ENCODE measurements at regions not wholly inside any gene's neighbourhood (a gene's known extent, or its start where the extent isn't known, plus 50 kb on each side); places are given as distances from the start of the nearest gene placed in this dataset.

DNA sequence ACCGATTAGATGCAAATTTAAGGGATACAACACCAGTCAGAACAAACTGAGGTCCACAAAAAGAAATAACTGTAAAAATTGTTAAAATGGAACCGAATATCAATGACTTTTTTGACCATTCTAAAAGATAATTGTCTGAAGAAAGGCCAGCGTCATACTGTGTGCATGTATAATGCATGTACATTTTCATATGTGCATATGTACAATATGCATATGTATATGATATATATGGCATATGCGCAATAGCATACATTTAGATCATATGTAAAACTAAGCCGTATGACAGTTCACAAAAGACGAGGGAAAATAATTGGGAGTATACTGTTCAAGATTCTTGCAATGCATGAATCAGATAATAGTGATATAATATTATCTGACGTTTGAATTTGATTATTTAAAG lies 475.8 kb upstream of the TMEM132C start:
- H3K9me3 ChIP-seq (ENCODE audit: control insufficient read depth in 2 of 3, insufficient read depth in 1 of 3, low read length in 3 of 3) = no peaks in the 10 kb centered on the region
- no peaks in the 10 kb centered on the region for H3K36me3 ChIP-seq (ENCODE audit: control insufficient read depth in 2 of 3, insufficient read depth in 3 of 3, low read length in 3 of 3)
- H3K4me1 ChIP-seq (ENCODE audit: control insufficient read depth in 2 of 3, insufficient read depth in 2 of 3, low read depth in 1 of 3, low read length in 3 of 3) = no peaks in the 10 kb centered on the region
- H3K4me3 ChIP-seq (ENCODE audit: low read length in 3 of 3) = no peak overlapping the region
- no peak for FAIRE-seq
- H3K27ac ChIP-seq (ENCODE audit: low read depth in 2 of 2, low read length in 2 of 2) = no peak overlapping the region
- no peak overlapping the region for H3K9ac ChIP-seq (ENCODE audit: low read length in 3 of 3)
- TF ChIP-seq, protein P1, sequence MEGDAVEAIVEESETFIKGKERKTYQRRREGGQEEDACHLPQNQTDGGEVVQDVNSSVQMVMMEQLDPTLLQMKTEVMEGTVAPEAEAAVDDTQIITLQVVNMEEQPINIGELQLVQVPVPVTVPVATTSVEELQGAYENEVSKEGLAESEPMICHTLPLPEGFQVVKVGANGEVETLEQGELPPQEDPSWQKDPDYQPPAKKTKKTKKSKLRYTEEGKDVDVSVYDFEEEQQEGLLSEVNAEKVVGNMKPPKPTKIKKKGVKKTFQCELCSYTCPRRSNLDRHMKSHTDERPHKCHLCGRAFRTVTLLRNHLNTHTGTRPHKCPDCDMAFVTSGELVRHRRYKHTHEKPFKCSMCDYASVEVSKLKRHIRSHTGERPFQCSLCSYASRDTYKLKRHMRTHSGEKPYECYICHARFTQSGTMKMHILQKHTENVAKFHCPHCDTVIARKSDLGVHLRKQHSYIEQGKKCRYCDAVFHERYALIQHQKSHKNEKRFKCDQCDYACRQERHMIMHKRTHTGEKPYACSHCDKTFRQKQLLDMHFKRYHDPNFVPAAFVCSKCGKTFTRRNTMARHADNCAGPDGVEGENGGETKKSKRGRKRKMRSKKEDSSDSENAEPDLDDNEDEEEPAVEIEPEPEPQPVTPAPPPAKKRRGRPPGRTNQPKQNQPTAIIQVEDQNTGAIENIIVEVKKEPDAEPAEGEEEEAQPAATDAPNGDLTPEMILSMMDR (IDR thresholded peaks at IDR 0.05; ENCODE audit: borderline replicate concordance, extremely low read depth, insufficient read depth) = no peak
- intact Hi-C loops (cut with DNase I) = no loop called here
- H3K27me3 ChIP-seq (ENCODE audit: control insufficient read depth, insufficient read depth, low read length) = no peaks in the 10 kb centered on the region
- DNase-seq = no peak

DNA sequence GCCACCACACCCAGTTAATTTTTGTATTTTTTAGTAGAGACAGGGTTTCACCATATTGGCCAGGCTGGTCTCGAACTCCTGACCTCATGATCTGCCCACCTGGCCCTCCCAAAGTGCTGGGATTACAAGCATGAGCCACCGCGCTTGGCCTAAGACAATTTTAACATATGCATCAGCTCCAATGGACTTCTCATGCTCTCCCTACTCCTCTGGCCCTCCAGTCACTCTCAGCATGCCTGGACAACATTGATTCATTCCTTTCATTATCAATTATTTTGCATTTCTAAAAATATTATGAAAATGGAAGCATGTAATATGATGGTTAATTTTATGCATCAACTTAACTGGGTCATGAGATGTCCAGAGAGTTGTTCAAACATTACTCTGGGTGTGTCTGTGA lies 469.1 kb upstream of the TMEM132C start:
- Histone ChIP-seq H3K9me3 (ENCODE audit: control insufficient read depth in 2 of 3, insufficient read depth in 1 of 3, low read length in 3 of 3) (no peaks in the 10 kb centered on the region), H3K9ac (ENCODE audit: low read length in 3 of 3) (no peak overlapping the region), H3K4me3 (ENCODE audit: low read length in 3 of 3) (no peak overlapping the region), H3K27ac (ENCODE audit: low read depth in 2 of 2, low read length in 2 of 2) (no peak overlapping the region), H3K27me3 (ENCODE audit: control insufficient read depth, insufficient read depth, low read length) (no peaks in the 10 kb centered on the region), H3K36me3 (ENCODE audit: control insufficient read depth in 2 of 3, insufficient read depth in 3 of 3, low read length in 3 of 3) (no peaks in the 10 kb centered on the region), H3K4me1 (ENCODE audit: control insufficient read depth in 2 of 3, insufficient read depth in 2 of 3, low read depth in 1 of 3, low read length in 3 of 3) (no peaks in the 10 kb centered on the region)
- no peak for FAIRE-seq
- intact Hi-C loops (cut with DNase I) = no loop called here
- no peak for DNase-seq
- TF ChIP-seq, protein P1 (IDR thresholded peaks at IDR 0.05; ENCODE audit: borderline replicate concordance, extremely low read depth, insufficient read depth) = no peak

DNA sequence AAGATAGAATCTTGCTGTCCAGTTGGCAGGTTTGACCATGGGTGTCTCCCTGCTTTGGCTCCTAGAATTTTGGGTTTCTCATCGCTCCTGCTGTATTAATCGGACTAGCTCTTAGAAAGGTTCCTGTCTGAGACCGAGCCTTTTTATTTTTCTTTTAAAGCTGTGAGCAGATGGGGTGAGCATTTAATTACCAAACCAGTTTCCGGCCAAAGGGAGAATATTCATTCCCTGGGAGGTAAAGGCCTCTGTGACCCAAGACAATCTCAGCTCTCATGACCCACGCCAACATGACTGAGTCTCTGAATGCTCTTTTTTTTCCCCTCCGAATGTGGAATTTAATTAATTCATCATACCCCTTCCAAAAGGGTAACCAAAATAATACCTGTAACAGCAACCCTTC lies 464.7 kb upstream of the TMEM132C start:
- no peak for FAIRE-seq
- no peaks in the 10 kb centered on the region for H3K9me3 ChIP-seq (ENCODE audit: control insufficient read depth in 2 of 3, insufficient read depth in 1 of 3, low read length in 3 of 3)
- intact Hi-C loops (cut with DNase I) = no loop called here
- no peak overlapping the region for H3K27ac ChIP-seq (ENCODE audit: low read depth in 2 of 2, low read length in 2 of 2)
- no peaks in the 10 kb centered on the region for H3K27me3 ChIP-seq (ENCODE audit: control insufficient read depth, insufficient read depth, low read length)
- TF ChIP-seq, protein P1 (IDR thresholded peaks at IDR 0.05; ENCODE audit: borderline replicate concordance, extremely low read depth, insufficient read depth) = no peak
- DNase-seq = no peak
- no peak overlapping the region for H3K9ac ChIP-seq (ENCODE audit: low read length in 3 of 3)
- H3K36me3 ChIP-seq (ENCODE audit: control insufficient read depth in 2 of 3, insufficient read depth in 3 of 3, low read length in 3 of 3) = no peaks in the 10 kb centered on the region
- no peak overlapping the region for H3K4me3 ChIP-seq (ENCODE audit: low read length in 3 of 3)
- no peaks in the 10 kb centered on the region for H3K4me1 ChIP-seq (ENCODE audit: control insufficient read depth in 2 of 3, insufficient read depth in 2 of 3, low read depth in 1 of 3, low read length in 3 of 3)

DNA sequence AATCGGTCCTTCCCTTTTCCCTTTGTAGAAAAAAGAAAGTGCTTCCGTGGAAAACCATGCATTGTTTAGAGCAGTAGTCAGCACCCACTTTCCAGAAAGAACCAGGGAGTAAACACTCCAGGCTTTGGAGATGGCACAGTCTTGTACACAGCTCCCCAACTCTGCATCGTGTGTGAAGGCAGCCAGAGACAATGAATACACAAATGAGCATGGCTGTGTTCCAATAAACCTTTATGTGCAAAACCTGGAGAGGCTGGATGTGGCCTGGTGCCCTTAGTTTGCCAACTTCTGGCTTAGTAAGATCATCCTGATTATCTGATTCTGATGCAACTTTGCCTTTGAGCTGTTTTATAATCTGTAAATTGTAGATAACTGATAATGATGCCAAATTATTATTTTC lies 463.4 kb upstream of the TMEM132C start:
- intact Hi-C loops (cut with DNase I) = no loop called here
- Histone ChIP-seq H3K27me3 (ENCODE audit: control insufficient read depth, insufficient read depth, low read length) (no peaks in the 10 kb centered on the region), H3K27ac (ENCODE audit: low read depth in 2 of 2, low read length in 2 of 2) (no peak overlapping the region), H3K4me3 (ENCODE audit: low read length in 3 of 3) (no peak overlapping the region), H3K9me3 (ENCODE audit: control insufficient read depth in 2 of 3, insufficient read depth in 1 of 3, low read length in 3 of 3) (no peaks in the 10 kb centered on the region), H3K36me3 (ENCODE audit: control insufficient read depth in 2 of 3, insufficient read depth in 3 of 3, low read length in 3 of 3) (no peaks in the 10 kb centered on the region), H3K4me1 (ENCODE audit: control insufficient read depth in 2 of 3, insufficient read depth in 2 of 3, low read depth in 1 of 3, low read length in 3 of 3) (no peaks in the 10 kb centered on the region), H3K9ac (ENCODE audit: low read length in 3 of 3) (no peak overlapping the region)
- TF ChIP-seq, protein P1 (IDR thresholded peaks at IDR 0.05; ENCODE audit: borderline replicate concordance, extremely low read depth, insufficient read depth) = no peak
- no peak for FAIRE-seq
- DNase-seq = no peak
